GM12873 (cell line): ENCODE measurements at regions not wholly inside any gene's neighbourhood (a gene's known extent, or its start where the extent isn't known, plus 50 kb on each side); places are given as distances from the start of the nearest gene placed in this dataset.

Experiments used
- TF ChIP-seq, protein P1 (sequence below): IDR thresholded peaks from 2 replicates; pipeline ENCODE4 v1.5.1; 2012; ENCODE audit warnings: low read depth, mild to moderate bottlenecking, moderate library complexity, low read length, control low read depth; ENCODE audit not compliant: insufficient read depth; ENCODE audit errors: missing control alignments

DNA sequence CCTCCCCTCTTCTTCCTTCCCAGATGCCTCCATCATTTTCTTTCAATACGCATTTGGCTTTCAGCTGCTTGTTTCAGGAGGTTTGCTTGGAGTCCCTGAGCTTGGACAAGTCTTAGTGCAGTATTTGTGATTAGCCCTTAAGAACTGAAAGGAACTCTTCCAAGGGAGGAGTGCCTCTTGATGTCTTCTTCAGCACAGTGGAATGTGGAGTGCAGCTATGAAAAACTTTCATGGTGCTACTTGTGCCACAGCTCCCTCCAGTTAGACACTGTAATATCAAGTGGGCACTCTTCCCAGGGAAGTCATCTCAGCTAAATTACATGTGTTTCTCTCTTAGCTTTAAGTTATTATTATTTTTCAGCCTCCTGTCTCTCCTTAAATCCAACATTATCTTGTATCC is 173.1 kb downstream of the NECTIN3 start:
- TF ChIP-seq, protein P1, sequence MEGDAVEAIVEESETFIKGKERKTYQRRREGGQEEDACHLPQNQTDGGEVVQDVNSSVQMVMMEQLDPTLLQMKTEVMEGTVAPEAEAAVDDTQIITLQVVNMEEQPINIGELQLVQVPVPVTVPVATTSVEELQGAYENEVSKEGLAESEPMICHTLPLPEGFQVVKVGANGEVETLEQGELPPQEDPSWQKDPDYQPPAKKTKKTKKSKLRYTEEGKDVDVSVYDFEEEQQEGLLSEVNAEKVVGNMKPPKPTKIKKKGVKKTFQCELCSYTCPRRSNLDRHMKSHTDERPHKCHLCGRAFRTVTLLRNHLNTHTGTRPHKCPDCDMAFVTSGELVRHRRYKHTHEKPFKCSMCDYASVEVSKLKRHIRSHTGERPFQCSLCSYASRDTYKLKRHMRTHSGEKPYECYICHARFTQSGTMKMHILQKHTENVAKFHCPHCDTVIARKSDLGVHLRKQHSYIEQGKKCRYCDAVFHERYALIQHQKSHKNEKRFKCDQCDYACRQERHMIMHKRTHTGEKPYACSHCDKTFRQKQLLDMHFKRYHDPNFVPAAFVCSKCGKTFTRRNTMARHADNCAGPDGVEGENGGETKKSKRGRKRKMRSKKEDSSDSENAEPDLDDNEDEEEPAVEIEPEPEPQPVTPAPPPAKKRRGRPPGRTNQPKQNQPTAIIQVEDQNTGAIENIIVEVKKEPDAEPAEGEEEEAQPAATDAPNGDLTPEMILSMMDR = no peak

DNA sequence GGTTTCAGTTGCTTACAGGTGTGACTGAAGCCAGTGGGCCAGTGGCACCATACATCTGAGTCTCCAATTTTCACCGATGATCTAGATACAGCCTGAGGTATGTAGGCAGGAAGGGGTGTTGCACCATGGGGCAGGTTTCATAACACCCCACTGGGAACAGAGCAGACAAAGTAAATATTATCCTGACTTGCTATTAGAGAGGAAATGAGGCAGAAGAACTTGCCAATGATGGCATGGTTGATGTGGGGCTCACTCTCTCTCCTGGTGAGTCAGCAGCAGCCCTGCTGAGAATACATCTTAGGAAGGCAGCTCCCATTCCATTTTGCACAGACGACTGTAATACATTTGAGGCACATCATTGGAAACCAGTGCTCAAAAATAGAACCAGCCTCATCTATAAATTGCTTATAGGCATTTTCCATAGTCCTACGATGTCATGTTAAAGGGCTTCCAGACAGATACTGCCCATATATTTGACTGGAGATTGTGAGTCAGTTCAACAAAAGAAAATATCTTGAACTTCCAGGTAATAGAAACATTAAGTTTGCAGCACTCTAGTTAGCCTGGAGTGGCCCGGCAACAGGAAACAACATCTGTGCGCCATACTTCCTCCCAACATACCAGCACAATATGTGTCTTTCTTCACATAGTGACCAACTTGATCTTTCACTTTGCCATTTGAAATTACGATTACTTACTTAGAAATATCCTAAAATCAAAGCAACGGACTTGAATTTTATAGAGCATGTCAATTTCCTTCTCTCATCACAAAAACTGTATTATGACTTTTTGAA is 175.5 kb downstream of the NECTIN3 start:
- TF ChIP-seq, protein P1 = no peak

GRCh38 chr3:111248406-111248805 is 176.8 kb downstream of the NECTIN3 start:
- TF ChIP-seq, protein P1 = no peak

- TF ChIP-seq, protein P1 = no peak
These were observed 177.8 kb downstream of the NECTIN3 start for GRCh38 chr3:111249421-111249820.

- TF ChIP-seq, protein P1 = no peak
These were observed 181.2 kb downstream of the NECTIN3 start for GRCh38 chr3:111252779-111253178.

- TF ChIP-seq, protein P1 = no peak
These were observed 182.1 kb downstream of the NECTIN3 start for GRCh38 chr3:111253733-111254132.

DNA sequence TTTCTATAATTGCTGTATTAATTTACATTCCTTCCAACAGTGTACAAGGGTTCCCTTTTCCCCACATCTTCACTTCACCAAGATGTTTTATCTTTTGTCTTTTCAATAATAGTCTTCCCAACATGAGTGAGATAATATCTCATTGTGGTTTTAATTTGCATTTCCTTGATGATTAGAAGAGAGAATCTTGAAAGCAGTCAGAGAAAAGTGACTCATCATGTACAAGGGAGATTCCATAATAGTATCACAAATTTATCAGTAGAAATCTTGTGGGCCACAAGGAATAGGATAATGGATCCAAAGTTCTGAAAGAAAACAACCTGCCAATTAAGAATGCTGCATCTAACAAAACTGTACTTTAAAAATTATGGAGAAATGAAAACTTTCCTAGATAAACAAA is 189.3 kb downstream of the NECTIN3 start:
- TF ChIP-seq, protein P1 = no peak
